ENCODE measurements at regions not wholly inside any gene's neighbourhood (a gene's known extent, or its start where the extent isn't known, plus 50 kb on each side); places are given as distances from the start of the nearest gene placed in this dataset.

- no peak for DNase-seq
Observed at GRCh38 chr14:96931751-96932150, 134.6 kb downstream of the VRK1 start.

GRCh38 chr14:96934638-96935330, 137.6 kb downstream of the VRK1 start:
- DNase-seq, result no peak

- DNase-seq, result peak; percentile 14
Observed at GRCh38 chr14:96938946-96939345, 141.8 kb downstream of the VRK1 start.

GRCh38 chr14:96940009-96940408, 142.8 kb downstream of the VRK1 start:
- no peak for DNase-seq

GRCh38 chr14:96944297-96944696, 147.1 kb downstream of the VRK1 start:
- DNase-seq, result no peak

- no peak for DNase-seq
Observed at GRCh38 chr14:96945721-96946120, 148.5 kb downstream of the VRK1 start.

- DNase-seq, result no peak
Observed at GRCh38 chr14:96949594-96949993, 152.4 kb downstream of the VRK1 start.

- no peak for DNase-seq
Observed at GRCh38 chr14:96951511-96951910, 154.3 kb downstream of the VRK1 start.

GRCh38 chr14:96953087-96953874, 156.1 kb downstream of the VRK1 start:
- no peak for DNase-seq

- no peak for DNase-seq
Observed at GRCh38 chr14:96953875-96954185, 156.6 kb downstream of the VRK1 start.

- DNase-seq, result no peak
Observed at GRCh38 chr14:96956464-96957239, 159.5 kb downstream of the VRK1 start.

- no peak for DNase-seq
Observed at GRCh38 chr14:96958057-96958456, 160.9 kb downstream of the VRK1 start.

GRCh38 chr14:96959992-96960391, 162.8 kb downstream of the VRK1 start:
- DNase-seq, result no peak

- DNase-seq, result no peak
Observed at GRCh38 chr14:96960598-96961116, 163.5 kb downstream of the VRK1 start.

- DNase-seq, result no peak
Observed at GRCh38 chr14:96961895-96962294, 164.7 kb downstream of the VRK1 start.

- DNase-seq, result peak; percentile 14
Observed at GRCh38 chr14:96962337-96962736, 165.2 kb downstream of the VRK1 start.

- no peak for DNase-seq
Observed at GRCh38 chr14:96964726-96965415, 167.7 kb downstream of the VRK1 start.

GRCh38 chr14:96965885-96966595, 168.9 kb downstream of the VRK1 start:
- no peak for DNase-seq

GRCh38 chr14:96975116-96975515, 177.9 kb downstream of the VRK1 start:
- no peak for DNase-seq

- no peak for DNase-seq
Observed at GRCh38 chr14:96978525-96979272, 181.5 kb downstream of the VRK1 start.

GRCh38 chr14:96979611-96980074, 182.5 kb downstream of the VRK1 start:
- no peak for DNase-seq
